MM.1S (cell line): ENCODE measurements at regions not wholly inside any gene's neighbourhood (a gene's known extent, or its start where the extent isn't known, plus 50 kb on each side); places are given as distances from the start of the nearest gene placed in this dataset.
A peak's percentile ranks its signal among the peaks of the same experiment; 100 is the strongest.
"Not testable (repeated sequence)": the region's sequence is repeated elsewhere in the genome, so short reads cannot be mapped to it uniquely, and the experiment has no call there.

Source experiments
- DNase-seq: peaks from one replicate; pipeline ENCODE4 v3.0.0-alpha.2; 2015
- H2AFZ ChIP-seq: fragments of 300-600 bp; sonication (generic); 2 replicates; pipeline ENCODE4 v1.6.0; 2016; ENCODE audit warnings: antibody characterized with exemption, low read length
- H3F3A ChIP-seq: fragments of 300-600 bp; sonication (generic); 2 replicates; pipeline ENCODE4 v1.6.1; 2016; ENCODE audit warnings: mild to moderate bottlenecking, antibody characterized with exemption, low read length, moderate library complexity, mixed read lengths; ENCODE audit not compliant: insufficient read depth
- H3K27ac ChIP-seq: fragments of 300-600 bp; sonication (generic); 2 replicates; pipeline ENCODE4 v1.5.1; 2016; ENCODE audit warnings: mild to moderate bottlenecking, low read length
- H3K27me3 ChIP-seq: fragments of 300-600 bp; sonication (generic); replicated peaks from 2 replicates; pipeline ENCODE4 v1.6.0; 2016; ENCODE audit warnings: low read length; ENCODE audit not compliant: insufficient read depth
- H3K36me3 ChIP-seq: fragments of 300-600 bp; sonication (generic); replicated peaks from 2 replicates; pipeline ENCODE4 v1.6.1; 2016; ENCODE audit warnings: mild to moderate bottlenecking, low read length, mixed read lengths; ENCODE audit not compliant: insufficient read depth
- H3K4me1 ChIP-seq: fragments of 300-600 bp; sonication (generic); 2 replicates; pipeline ENCODE4 v1.6.1; 2016; ENCODE audit warnings: low read length, mixed read lengths
- H3K4me2 ChIP-seq: fragments of 300-600 bp; sonication (generic); 2 replicates; pipeline ENCODE4 v1.6.0; 2016; ENCODE audit warnings: low read depth, low read length
- H3K4me3 ChIP-seq: fragments of 300-600 bp; sonication (generic); 2 replicates; pipeline ENCODE4 v1.5.1; 2016; ENCODE audit warnings: low read length, mixed read lengths
- H3K79me2 ChIP-seq: fragments of 300-600 bp; sonication (generic); 2 replicates; pipeline ENCODE4 v1.6.1; 2016; ENCODE audit warnings: mixed run types, low read length, mixed read lengths
- H3K9ac ChIP-seq: fragments of 300-600 bp; sonication (generic); 2 replicates; pipeline ENCODE4 v1.6.1; 2016; ENCODE audit warnings: low read length, mixed read lengths
- H3K9me2 ChIP-seq: fragments of 300-600 bp; sonication (generic); replicated peaks from 2 replicates; pipeline ENCODE4 v1.6.1; 2016; ENCODE audit warnings: mild to moderate bottlenecking, low read length, mixed read lengths; ENCODE audit not compliant: insufficient read depth
- H3K9me3 ChIP-seq: fragments of 300-600 bp; sonication (generic); replicated peaks from 2 replicates; pipeline ENCODE4 v1.6.1; 2016; ENCODE audit warnings: mild to moderate bottlenecking, low read length, mixed read lengths; ENCODE audit not compliant: insufficient read depth
- H4K20me1 ChIP-seq: fragments of 300-600 bp; sonication (generic); 2 replicates; pipeline ENCODE4 v1.6.1; 2016; ENCODE audit warnings: mild to moderate bottlenecking, low read length, moderate library complexity, mixed read lengths; ENCODE audit not compliant: insufficient read depth
- EZH2 ChIP-seq: fragments of 300-600 bp; sonication (generic); optimal IDR thresholded peaks from 2 replicates; pipeline ENCODE3; 2017; ENCODE audit warnings: low read depth, mild to moderate bottlenecking, antibody characterized with exemption, low read length, mixed read lengths
- EZH2phosphoT487 ChIP-seq: fragments of 300-600 bp; sonication (generic); IDR thresholded peaks from 2 replicates; pipeline ENCODE4 v1.6.1; 2018; ENCODE audit warnings: antibody characterized with exemption, low read length
- TF ChIP-seq, protein P1 (sequence below): fragments of 300-600 bp; sonication (generic); IDR thresholded peaks from 2 replicates; pipeline ENCODE4 v1.5.1; 2016; ENCODE audit warnings: antibody characterized with exemption, low read length, mixed read lengths

DNA sequence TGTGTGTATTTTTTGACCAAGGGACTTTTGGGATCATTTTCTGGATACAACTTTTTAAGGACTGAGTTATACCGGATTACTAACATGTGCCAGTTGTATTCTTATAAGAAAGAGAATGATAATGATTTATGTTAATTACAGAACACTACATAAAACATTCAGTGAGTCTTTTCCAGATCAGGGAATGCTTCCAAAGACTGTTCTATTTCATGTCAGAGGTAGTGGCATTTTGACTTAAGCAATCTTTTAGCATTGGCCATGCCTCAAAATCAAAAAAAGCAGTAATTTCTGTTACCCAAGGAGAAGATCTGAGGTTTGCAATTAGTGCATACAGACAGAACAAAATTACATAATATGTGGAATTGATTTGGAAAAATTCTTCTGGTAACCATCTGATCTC, 413.0 kb upstream of the CDH9 start:
- no peaks in the 10 kb centered on the region for H3K27me3 ChIP-seq
- H3F3A ChIP-seq: no peaks in the 10 kb centered on the region
- H3K4me2 ChIP-seq: peak overlapping the region; percentile 60
- H3K9ac ChIP-seq: no peak overlapping the region
- no peak overlapping the region; the same call in 1 of the 2 replicates for H3K27ac ChIP-seq
- no peaks in the 10 kb centered on the region for H4K20me1 ChIP-seq
- 0 out of 2 replicates have a peak overlapping the region, but pooled peaks have one; percentile 29 for H3K4me3 ChIP-seq
- H3K9me3 ChIP-seq: no peaks in the 10 kb centered on the region
- no peak for TF ChIP-seq EZH2
- 0 out of 2 replicates have a peak overlapping the region, but pooled peaks have one; percentile 16 for H2AFZ ChIP-seq
- H3K36me3 ChIP-seq: no peaks in the 10 kb centered on the region
- peaks cover 18% of the 10 kb centered on the region; the same call in 1 of the 2 replicates for H3K4me1 ChIP-seq
- no peaks in the 10 kb centered on the region for H3K79me2 ChIP-seq
- no peak for DNase-seq
- H3K9me2 ChIP-seq: no peaks in the 10 kb centered on the region

- Histone ChIP-seq H3K9me3 (no peaks in the 10 kb centered on the region), H3K4me2 (peak overlapping the region; percentile 60), H3K4me1 (peaks cover 18% of the 10 kb centered on the region; the same call in 1 of the 2 replicates), H4K20me1 (no peaks in the 10 kb centered on the region), H3K27me3 (no peaks in the 10 kb centered on the region), H3K4me3 (peak overlapping the region; percentile 29; the same call in 1 of the 2 replicates), H2AFZ (0 out of 2 replicates have a peak overlapping the region, but pooled peaks have one; percentile 16), H3K9ac (no peak overlapping the region), H3K9me2 (no peaks in the 10 kb centered on the region), H3K79me2 (no peaks in the 10 kb centered on the region), H3K27ac (peak overlapping the region; percentile 30; the same call in 1 of the 2 replicates), H3F3A (no peaks in the 10 kb centered on the region), H3K36me3 (no peaks in the 10 kb centered on the region)
- DNase-seq: peak; percentile 52
- TF ChIP-seq, protein P1, sequence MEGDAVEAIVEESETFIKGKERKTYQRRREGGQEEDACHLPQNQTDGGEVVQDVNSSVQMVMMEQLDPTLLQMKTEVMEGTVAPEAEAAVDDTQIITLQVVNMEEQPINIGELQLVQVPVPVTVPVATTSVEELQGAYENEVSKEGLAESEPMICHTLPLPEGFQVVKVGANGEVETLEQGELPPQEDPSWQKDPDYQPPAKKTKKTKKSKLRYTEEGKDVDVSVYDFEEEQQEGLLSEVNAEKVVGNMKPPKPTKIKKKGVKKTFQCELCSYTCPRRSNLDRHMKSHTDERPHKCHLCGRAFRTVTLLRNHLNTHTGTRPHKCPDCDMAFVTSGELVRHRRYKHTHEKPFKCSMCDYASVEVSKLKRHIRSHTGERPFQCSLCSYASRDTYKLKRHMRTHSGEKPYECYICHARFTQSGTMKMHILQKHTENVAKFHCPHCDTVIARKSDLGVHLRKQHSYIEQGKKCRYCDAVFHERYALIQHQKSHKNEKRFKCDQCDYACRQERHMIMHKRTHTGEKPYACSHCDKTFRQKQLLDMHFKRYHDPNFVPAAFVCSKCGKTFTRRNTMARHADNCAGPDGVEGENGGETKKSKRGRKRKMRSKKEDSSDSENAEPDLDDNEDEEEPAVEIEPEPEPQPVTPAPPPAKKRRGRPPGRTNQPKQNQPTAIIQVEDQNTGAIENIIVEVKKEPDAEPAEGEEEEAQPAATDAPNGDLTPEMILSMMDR: no peak
- TF ChIP-seq EZH2: no peak
- TF ChIP-seq EZH2phosphoT487: no peak
Observed at GRCh38 chr5:27450607-27451006, 412.2 kb upstream of the CDH9 start.

DNA sequence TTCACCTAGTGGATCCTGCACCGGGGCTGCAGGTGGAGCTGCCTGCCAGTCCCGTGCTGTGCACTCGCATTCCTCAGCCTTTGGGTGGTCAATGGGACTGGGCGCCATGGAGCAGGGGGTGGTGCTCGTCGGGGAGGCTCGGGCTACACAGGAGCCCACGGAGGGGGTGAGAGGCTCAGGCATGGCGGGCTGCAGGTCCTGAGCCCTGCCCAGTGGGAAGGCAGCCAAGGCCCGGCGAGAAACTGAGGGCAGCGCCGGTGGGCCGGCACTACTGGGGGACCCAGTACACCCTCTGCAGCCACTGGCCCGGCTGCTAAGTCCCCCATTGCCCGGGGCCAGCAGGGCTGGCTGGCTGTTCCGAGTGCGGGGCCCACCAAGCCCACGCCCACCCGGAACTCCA, 401.0 kb upstream of the CDH9 start:
- H3K79me2 ChIP-seq, H3K27ac ChIP-seq, H3K4me2 ChIP-seq, H3K9ac ChIP-seq, H3K4me3 ChIP-seq, H3F3A ChIP-seq, H3K9me3 ChIP-seq, H3K27me3 ChIP-seq, H3K4me1 ChIP-seq, H4K20me1 ChIP-seq, H2AFZ ChIP-seq, DNase-seq, H3K9me2 ChIP-seq, H3K36me3 ChIP-seq: not testable (repeated sequence)

- H2AFZ ChIP-seq: no peak overlapping the region
- H3K9me3 ChIP-seq: no peaks in the 10 kb centered on the region
- H3K27me3 ChIP-seq: no peaks in the 10 kb centered on the region
- H3K36me3 ChIP-seq: no peaks in the 10 kb centered on the region
- H3K27ac ChIP-seq: no peak overlapping the region
- H3K9ac ChIP-seq: no peak overlapping the region
- no peak overlapping the region for H3K4me2 ChIP-seq
- H3K4me1 ChIP-seq: no peaks in the 10 kb centered on the region
- H3K9me2 ChIP-seq: no peaks in the 10 kb centered on the region
- no peak for DNase-seq
- H3F3A ChIP-seq: no peaks in the 10 kb centered on the region
- H4K20me1 ChIP-seq: no peaks in the 10 kb centered on the region
- TF ChIP-seq EZH2phosphoT487 (no peak), EZH2 (no peak)
- TF ChIP-seq, protein P1: no peak
- no peak overlapping the region for H3K4me3 ChIP-seq
- no peaks in the 10 kb centered on the region for H3K79me2 ChIP-seq
Observed at GRCh38 chr5:27437594-27438200, 399.3 kb upstream of the CDH9 start.
